NCI-H526 (cell line): ENCODE measurements at regions not wholly inside any gene's neighbourhood (a gene's known extent, or its start where the extent isn't known, plus 50 kb on each side); places are given as distances from the start of the nearest gene placed in this dataset.
"Not testable (repeated sequence)": the region's sequence is repeated elsewhere in the genome, so short reads cannot be mapped to it uniquely, and the experiment has no call there.

ENCODE experiments used
- DNase-seq, 2 experiments: peaks; one replicate each; lab custom pipeline; 2025; lab: John Stamatoyannopoulos, UW

GRCh38 chr3:88408935-88409334, 259.2 kb downstream of the C3orf38 start:
- no peak for DNase-seq

GRCh38 chr3:88410259-88410658, 260.5 kb downstream of the C3orf38 start:
- no peak for DNase-seq

GRCh38 chr3:88412346-88412745, 262.6 kb downstream of the C3orf38 start:
- no peak for DNase-seq

GRCh38 chr3:88416436-88416835, 266.7 kb downstream of the C3orf38 start:
- DNase-seq, result no peak

- DNase-seq, result no peak
Observed at GRCh38 chr3:88418219-88418618, 268.5 kb downstream of the C3orf38 start.

- DNase-seq, result no peak
Observed at GRCh38 chr3:88433568-88433967, 283.8 kb downstream of the C3orf38 start.

GRCh38 chr3:88434001-88434400, 284.2 kb downstream of the C3orf38 start:
- DNase-seq, result no peak

GRCh38 chr3:88440701-88441100, 290.9 kb downstream of the C3orf38 start:
- DNase-seq, result no peak

GRCh38 chr3:88443066-88443465, 293.3 kb downstream of the C3orf38 start:
- DNase-seq, result no peak

GRCh38 chr3:88444251-88444650, 294.5 kb downstream of the C3orf38 start:
- DNase-seq, result no peak

GRCh38 chr3:88452228-88452627, 302.5 kb downstream of the C3orf38 start:
- DNase-seq, result peak; percentile 41 to 44

GRCh38 chr3:88460369-88460768, 310.6 kb downstream of the C3orf38 start:
- DNase-seq, result no peak

GRCh38 chr3:88462230-88462629, 312.5 kb downstream of the C3orf38 start:
- peak in 1 of 2 experiments; percentile 1 for DNase-seq

- DNase-seq, result no peak
Observed at GRCh38 chr3:88467191-88467590, 317.4 kb downstream of the C3orf38 start.

- DNase-seq, result no peak
Observed at GRCh38 chr3:88469216-88469615, 319.5 kb downstream of the C3orf38 start.

GRCh38 chr3:88478460-88478859, 328.7 kb downstream of the C3orf38 start:
- DNase-seq, result no peak

GRCh38 chr3:88480822-88481221, 331.1 kb downstream of the C3orf38 start:
- no peak for DNase-seq

GRCh38 chr3:88485001-88485400, 335.2 kb downstream of the C3orf38 start:
- no peak for DNase-seq

GRCh38 chr3:88508818-88509217, 359.1 kb downstream of the C3orf38 start:
- not testable (repeated sequence) for DNase-seq

GRCh38 chr3:88509582-88509981, 359.8 kb downstream of the C3orf38 start:
- DNase-seq, result no peak

GRCh38 chr3:88528494-88528893, 378.7 kb downstream of the C3orf38 start:
- DNase-seq, result no peak

- DNase-seq, result no peak
Observed at GRCh38 chr3:88534534-88534933, 384.8 kb downstream of the C3orf38 start.

GRCh38 chr3:88535563-88535962, 385.8 kb downstream of the C3orf38 start:
- no peak for DNase-seq

- DNase-seq, result no peak
Observed at GRCh38 chr3:88542916-88543315, 393.2 kb downstream of the C3orf38 start.

GRCh38 chr3:88572450-88572849, 422.7 kb downstream of the C3orf38 start:
- no peak for DNase-seq
